ENCODE measurements at regions not wholly inside any gene's neighbourhood (a gene's known extent, or its start where the extent isn't known, plus 50 kb on each side); places are given as distances from the start of the nearest gene placed in this dataset.

DNA sequence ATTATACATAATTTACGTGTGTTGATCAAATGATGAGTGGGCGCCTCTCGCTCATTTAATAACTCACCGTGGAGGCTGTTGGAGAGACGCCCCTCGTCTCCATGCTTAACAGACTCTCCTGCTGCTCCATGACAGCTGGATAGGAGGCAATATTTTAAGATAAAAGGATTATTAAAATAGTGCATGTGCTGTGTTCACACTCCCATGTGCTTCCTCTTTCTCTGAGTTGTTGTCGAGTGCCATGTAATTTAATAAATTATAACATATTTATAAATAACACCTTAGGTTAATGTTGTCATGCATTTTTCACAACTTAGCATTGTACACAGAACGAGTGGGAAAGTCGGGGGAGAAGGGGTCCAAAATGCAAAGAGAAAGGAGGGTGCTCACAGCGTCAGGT, 161.4 kb upstream of the TSHZ3 start:
- Histone ChIP-seq H3K4me1 (ENCODE audit: insufficient read depth) (no peaks in the 10 kb centered on the region), H4K20me1 (ENCODE audit: insufficient read depth, poor library complexity, severe bottlenecking) (no peaks in the 10 kb centered on the region), H3K4me3 (no peak overlapping the region), H3K27ac (no peak overlapping the region), H3K79me2 (no peaks in the 10 kb centered on the region), H3K4me2 (no peak overlapping the region), H2AFZ (no peak overlapping the region), H3K9me2 (replicated peaks; ENCODE audit: insufficient read depth) (no peaks in the 10 kb centered on the region), H3K27me3 (no peaks in the 10 kb centered on the region), H3K9me3 (ENCODE audit: low read depth) (no peaks in the 10 kb centered on the region), H3K36me3 (replicated peaks; ENCODE audit: insufficient read depth, low read depth) (no peaks in the 10 kb centered on the region)
- no peak for TF ChIP-seq CTCF (IDR thresholded peaks at IDR 0.05; ENCODE audit: poor library complexity)
- TF ChIP-seq EZH2 (IDR thresholded peaks at IDR 0.05; ENCODE audit: borderline replicate concordance): no peak
- TF ChIP-seq EZH2phosphoT487 (IDR thresholded peaks at IDR 0.05; ENCODE audit: low read depth, severe bottlenecking, unreplicated experiment): no peak
- WGBS (ENCODE audit: low lambda C conversion rate, missing lambda C conversion rate): 94% methylated on average over 10 of the region's 10 CpGs
- DNase-seq (ENCODE audit: low spot score): no peak

GRCh38 chr19:31511098-31511497, 161.9 kb upstream of the TSHZ3 start:
- no peak for DNase-seq (ENCODE audit: low spot score)
- H3K9me3 ChIP-seq (ENCODE audit: low read depth): no peaks in the 10 kb centered on the region
- H2AFZ ChIP-seq: no peak overlapping the region
- H3K27me3 ChIP-seq: no peaks in the 10 kb centered on the region
- H3K27ac ChIP-seq: no peak overlapping the region
- no peaks in the 10 kb centered on the region for H4K20me1 ChIP-seq (ENCODE audit: insufficient read depth, poor library complexity, severe bottlenecking)
- H3K36me3 ChIP-seq (replicated peaks; ENCODE audit: insufficient read depth, low read depth): no peaks in the 10 kb centered on the region
- TF ChIP-seq EZH2phosphoT487 (IDR thresholded peaks at IDR 0.05; ENCODE audit: low read depth, severe bottlenecking, unreplicated experiment): no peak
- H3K9me2 ChIP-seq (replicated peaks; ENCODE audit: insufficient read depth): no peaks in the 10 kb centered on the region
- no peak overlapping the region for H3K4me3 ChIP-seq
- WGBS (ENCODE audit: low lambda C conversion rate, missing lambda C conversion rate): 94% methylated on average over 3 of the region's 3 CpGs
- H3K4me2 ChIP-seq: no peak overlapping the region
- H3K4me1 ChIP-seq (ENCODE audit: insufficient read depth): no peaks in the 10 kb centered on the region
- H3K79me2 ChIP-seq: no peaks in the 10 kb centered on the region

- Histone ChIP-seq H3K4me3 (no peak overlapping the region), H3K27me3 (no peaks in the 10 kb centered on the region), H3K27ac (no peak overlapping the region), H3K79me2 (no peaks in the 10 kb centered on the region), H3K9me3 (ENCODE audit: low read depth) (no peaks in the 10 kb centered on the region), H4K20me1 (ENCODE audit: insufficient read depth, poor library complexity, severe bottlenecking) (no peaks in the 10 kb centered on the region), H3K9me2 (replicated peaks; ENCODE audit: insufficient read depth) (no peaks in the 10 kb centered on the region), H3K36me3 (replicated peaks; ENCODE audit: insufficient read depth, low read depth) (no peaks in the 10 kb centered on the region), H3K4me2 (no peak overlapping the region), H3K4me1 (ENCODE audit: insufficient read depth) (no peaks in the 10 kb centered on the region), H2AFZ (no peak overlapping the region)
- no peak for TF ChIP-seq EZH2phosphoT487 (IDR thresholded peaks at IDR 0.05; ENCODE audit: low read depth, severe bottlenecking, unreplicated experiment)
- no peak for TF ChIP-seq EZH2 (IDR thresholded peaks at IDR 0.05; ENCODE audit: borderline replicate concordance)
- no peak for TF ChIP-seq CTCF (IDR thresholded peaks at IDR 0.05; ENCODE audit: poor library complexity)
- WGBS (ENCODE audit: low lambda C conversion rate, missing lambda C conversion rate): 82% methylated on average over 5 of the region's 5 CpGs
- DNase-seq (ENCODE audit: low spot score): no peak
Observed at GRCh38 chr19:31511696-31512095, 162.5 kb upstream of the TSHZ3 start.

GRCh38 chr19:31512181-31512970, 163.1 kb upstream of the TSHZ3 start:
- Histone ChIP-seq H3K9me3 (ENCODE audit: low read depth) (no peaks in the 10 kb centered on the region), H3K4me2 (no peak overlapping the region), H3K4me3 (no peak overlapping the region), H3K79me2 (no peaks in the 10 kb centered on the region), H3K27ac (no peak overlapping the region), H2AFZ (no peak overlapping the region), H3K9me2 (replicated peaks; ENCODE audit: insufficient read depth) (no peaks in the 10 kb centered on the region), H3K36me3 (replicated peaks; ENCODE audit: insufficient read depth, low read depth) (no peaks in the 10 kb centered on the region), H4K20me1 (ENCODE audit: insufficient read depth, poor library complexity, severe bottlenecking) (no peaks in the 10 kb centered on the region), H3K4me1 (ENCODE audit: insufficient read depth) (no peaks in the 10 kb centered on the region), H3K27me3 (no peaks in the 10 kb centered on the region)
- no peak for DNase-seq (ENCODE audit: low spot score)
- 90% methylated on average over 10 of the region's 10 CpGs for WGBS (ENCODE audit: low lambda C conversion rate, missing lambda C conversion rate)
- TF ChIP-seq CTCF (IDR thresholded peaks at IDR 0.05; ENCODE audit: poor library complexity) (no peak), EZH2phosphoT487 (IDR thresholded peaks at IDR 0.05; ENCODE audit: low read depth, severe bottlenecking, unreplicated experiment) (no peak), EZH2 (IDR thresholded peaks at IDR 0.05; ENCODE audit: borderline replicate concordance) (no peak)
